ENCODE measurements at regions not wholly inside any gene's neighbourhood (a gene's known extent, or its start where the extent isn't known, plus 50 kb on each side); places are given as distances from the start of the nearest gene placed in this dataset.

DNA sequence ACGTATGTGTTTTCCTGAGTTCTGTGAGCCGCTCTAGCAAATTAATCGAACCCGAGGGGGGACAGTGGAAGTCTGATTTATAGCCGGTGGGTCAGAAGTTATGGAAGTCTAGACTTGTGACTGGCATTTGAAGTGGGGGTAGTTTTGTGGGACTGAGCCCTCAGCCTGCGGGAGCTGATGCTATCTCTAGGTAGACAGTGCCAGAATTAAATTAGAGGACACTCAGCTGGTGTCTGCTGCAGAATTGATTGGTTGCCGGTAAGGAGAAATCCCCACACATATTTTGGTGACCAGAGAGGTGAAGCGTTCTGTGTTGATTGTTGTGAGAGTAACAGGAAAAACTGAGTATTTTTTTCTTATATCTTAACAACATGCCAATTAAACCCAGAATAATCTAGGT is 143.8 kb upstream of the ADCY1 start:
- TF ChIP-seq SUZ12 (IDR thresholded peaks at IDR 0.05; ENCODE audit: extremely low read depth, insufficient read depth, insufficient read length): no peak
- no peak for TF ChIP-seq ZNF274 (IDR thresholded peaks at IDR 0.05; ENCODE audit: low read depth, low read length)
- TF ChIP-seq YY1 (IDR thresholded peaks at IDR 0.05; ENCODE audit: insufficient read depth, insufficient read length): no peak
